Left lobe of liver (tissue), 2 donors: ENCODE measurements at regions not wholly inside any gene's neighbourhood (a gene's known extent, or its start where the extent isn't known, plus 50 kb on each side); places are given as distances from the start of the nearest gene placed in this dataset.

Experiments
- ATAC-seq: fragments of 200-7000 bp; cut with Tn5 transposase; one replicate; pipeline ENCODE4 v1.9.1; 2020; ENCODE audit warnings: mild to moderate bottlenecking, moderate library complexity
- DNase-seq: peaks from one replicate; pipeline ENCODE4 v3.0.0-alpha.2; 2020; ENCODE audit warnings: low spot score
- donor health status: DM: no; HTN: no; CAD: no; lungs with moderate emphysema.
- donor health status: DM: no; HTN: yes; CAD: no.

GRCh38 chr6:45742591-45742990 is 273.1 kb downstream of the CLIC5 start:
- ATAC-seq: no peak
- no peak for DNase-seq

- ATAC-seq: no peak
- DNase-seq: no peak
Observed at GRCh38 chr6:45741437-45742171, 274.1 kb downstream of the CLIC5 start.

GRCh38 chr6:45739058-45739457 is 276.6 kb downstream of the CLIC5 start:
- ATAC-seq: no peak

GRCh38 chr6:45738057-45738455 is 277.6 kb downstream of the CLIC5 start:
- no peak for ATAC-seq
- DNase-seq: no peak

More at GRCh38 chr6:45739058-45739457, 276.6 kb downstream of the CLIC5 start:
- no peak for DNase-seq

- DNase-seq (no peak), ATAC-seq (no peak)
Observed at GRCh38 chr6:45737331-45738056, 278.2 kb downstream of the CLIC5 start.

- DNase-seq (no peak), ATAC-seq (no peak)
Observed at GRCh38 chr6:45736134-45736533, 279.5 kb downstream of the CLIC5 start.

GRCh38 chr6:45732731-45733130 is 282.9 kb downstream of the CLIC5 start:
- DNase-seq: no peak
- no peak for ATAC-seq

GRCh38 chr6:45730232-45730631 is 285.4 kb downstream of the CLIC5 start:
- ATAC-seq (no peak), DNase-seq (no peak)

- DNase-seq (no peak), ATAC-seq (no peak)
Observed at GRCh38 chr6:45728674-45729073, 287.0 kb downstream of the CLIC5 start.

GRCh38 chr6:45727819-45728449 is 287.7 kb downstream of the CLIC5 start:
- no peak for ATAC-seq

GRCh38 chr6:45727228-45727627 is 288.4 kb downstream of the CLIC5 start:
- no peak for DNase-seq
- ATAC-seq: no peak

More at GRCh38 chr6:45727819-45728449, 287.7 kb downstream of the CLIC5 start:
- no peak for DNase-seq

- DNase-seq: no peak
- ATAC-seq: no peak
Observed at GRCh38 chr6:45726444-45726843, 289.2 kb downstream of the CLIC5 start.

GRCh38 chr6:45724511-45724910 is 291.1 kb downstream of the CLIC5 start:
- ATAC-seq (no peak), DNase-seq (no peak)

- ATAC-seq: no peak
Observed at GRCh38 chr6:45724027-45724426, 291.6 kb downstream of the CLIC5 start.

GRCh38 chr6:45722876-45723275 is 292.8 kb downstream of the CLIC5 start:
- ATAC-seq: no peak
- DNase-seq: no peak

More at GRCh38 chr6:45724027-45724426, 291.6 kb downstream of the CLIC5 start:
- DNase-seq: no peak

- DNase-seq: no peak
- no peak for ATAC-seq
Observed at GRCh38 chr6:45721665-45722064, 294.0 kb downstream of the CLIC5 start.

- DNase-seq: no peak
- no peak for ATAC-seq
Observed at GRCh38 chr6:45718871-45719270, 296.8 kb downstream of the CLIC5 start.

GRCh38 chr6:45718131-45718530 is 297.5 kb downstream of the CLIC5 start:
- DNase-seq: no peak
- ATAC-seq: no peak

GRCh38 chr6:45717715-45718114 is 297.9 kb downstream of the CLIC5 start:
- ATAC-seq (no peak), DNase-seq (no peak)

- ATAC-seq: no peak
- no peak for DNase-seq
Observed at GRCh38 chr6:45717027-45717426, 298.6 kb downstream of the CLIC5 start.

- ATAC-seq (no peak), DNase-seq (no peak)
Observed at GRCh38 chr6:45715508-45715803, 300.2 kb downstream of the CLIC5 start.
